NCI-H1694 (cell line): ENCODE measurements at regions not wholly inside any gene's neighbourhood (a gene's known extent, or its start where the extent isn't known, plus 50 kb on each side); places are given as distances from the start of the nearest gene placed in this dataset.
"Not testable (repeated sequence)": the region's sequence is repeated elsewhere in the genome, so short reads cannot be mapped to it uniquely, and the experiment has no call there.

Experiments
- DNase-seq: peaks from one replicate; lab custom pipeline; 2025; lab: John Stamatoyannopoulos, UW

DNA sequence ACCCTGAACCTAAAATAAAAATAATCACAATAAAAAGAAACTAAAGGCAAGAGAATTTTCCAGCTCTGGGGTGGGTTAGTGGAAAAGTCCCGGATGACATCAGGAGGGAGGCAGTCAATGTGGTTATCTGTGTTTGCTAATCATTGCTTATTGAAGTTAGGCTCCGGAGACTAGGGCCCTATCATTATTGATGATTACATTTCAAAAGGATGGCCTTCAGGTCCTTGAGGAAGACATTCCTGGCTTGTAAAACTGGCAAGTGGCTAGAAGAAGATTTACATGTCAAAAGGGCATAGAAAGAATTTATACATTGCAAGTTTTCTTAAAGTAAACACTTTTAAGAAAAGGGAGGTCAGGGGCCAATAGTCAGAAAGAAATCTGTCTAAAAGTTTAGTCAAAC, 123.4 kb downstream of the POSTN start:
- no peak for DNase-seq

DNA sequence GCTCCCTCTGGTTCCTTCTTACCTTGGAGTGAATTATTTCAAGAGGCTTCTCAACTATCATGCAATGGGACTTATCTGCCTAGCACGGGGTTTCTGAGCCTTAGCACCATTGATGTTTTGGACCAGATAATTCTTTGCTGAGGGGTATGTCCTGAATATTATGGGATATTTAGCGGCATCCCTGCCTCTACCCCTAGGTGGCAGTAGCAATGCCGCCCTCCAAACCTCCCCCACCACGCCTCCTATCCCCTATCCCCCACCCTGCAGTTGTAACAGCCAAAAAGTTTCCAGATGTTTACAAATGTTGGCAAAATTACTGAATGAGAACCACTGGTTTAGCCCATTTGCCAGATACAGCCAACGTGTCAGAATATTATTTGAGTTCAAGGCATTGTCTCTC, 125.5 kb downstream of the POSTN start:
- no peak for DNase-seq

DNA sequence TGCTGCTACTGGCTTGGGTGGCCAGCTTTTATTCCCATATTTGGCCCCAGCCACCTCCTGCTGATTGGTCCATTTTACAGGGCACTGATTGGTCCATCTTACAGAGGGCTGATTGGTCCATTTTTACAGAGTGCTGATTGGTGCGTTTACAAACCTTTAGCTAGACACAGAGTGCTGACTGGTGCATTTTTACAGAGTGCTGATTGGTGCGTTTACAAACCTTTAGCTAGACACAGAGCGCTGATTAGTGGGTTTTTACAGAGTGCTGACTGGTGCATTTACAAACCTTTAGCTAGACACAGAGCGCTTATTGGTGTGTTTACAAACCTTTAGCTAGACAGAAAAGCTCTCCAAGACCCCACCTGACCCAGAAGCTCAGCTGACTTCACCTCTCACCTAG, 126.3 kb downstream of the POSTN start:
- DNase-seq = not testable (repeated sequence)

DNA sequence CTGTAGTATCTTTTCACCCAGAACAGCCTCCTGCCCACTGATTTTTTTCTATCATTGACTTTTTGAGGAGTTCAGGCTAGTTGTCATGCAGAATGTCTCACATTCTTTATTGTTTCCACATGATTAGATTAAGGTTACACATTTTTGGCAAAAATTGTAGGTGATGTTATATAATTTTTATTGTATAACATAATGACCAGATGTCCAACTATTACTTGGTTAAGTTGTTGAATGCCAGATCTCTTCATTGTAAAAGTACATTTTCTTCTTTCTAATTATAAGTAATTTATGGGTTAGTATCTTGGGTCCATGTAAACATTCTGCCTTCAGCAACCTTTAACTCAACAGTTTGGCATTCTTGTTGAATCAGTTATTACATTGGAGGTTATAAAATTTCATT, 138.4 kb downstream of the POSTN start:
- no peak for DNase-seq

DNA sequence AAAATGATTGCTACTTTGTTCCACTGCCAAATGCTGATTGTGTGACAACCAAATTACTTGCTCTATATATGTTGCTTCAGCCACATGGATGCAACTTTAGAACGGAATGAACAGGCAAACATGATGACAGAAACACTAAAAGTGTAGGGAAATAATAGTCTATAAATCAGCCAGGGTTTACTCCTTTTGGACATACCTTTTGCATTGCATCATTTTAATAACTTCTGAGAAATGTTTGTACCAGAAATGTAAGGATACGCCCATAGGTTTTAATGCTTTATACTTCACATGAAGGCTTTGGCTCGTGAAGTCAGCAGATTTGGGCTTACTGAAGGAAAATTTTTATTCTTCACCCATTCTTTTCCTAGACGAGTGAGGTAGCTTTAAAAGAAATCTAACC, 141.0 kb downstream of the POSTN start:
- no peak for DNase-seq

DNA sequence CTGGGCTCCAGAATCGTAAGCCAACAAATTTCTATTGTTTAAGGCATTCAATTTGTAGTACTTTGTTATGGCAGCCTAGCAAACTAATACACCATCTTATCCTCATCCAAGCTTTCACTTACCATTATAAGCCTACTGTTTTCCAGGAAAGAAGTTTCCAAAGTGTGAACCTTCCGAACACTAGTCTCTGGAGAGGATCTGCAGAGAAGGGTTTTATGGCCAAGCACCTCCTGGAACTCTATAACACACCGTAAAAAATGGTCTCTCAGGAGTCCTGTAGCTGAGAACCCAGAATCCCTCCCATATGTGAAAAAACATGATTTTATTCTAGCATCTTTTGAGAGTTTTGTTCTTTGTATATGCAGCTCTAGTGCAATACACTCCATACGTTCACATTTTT, 142.1 kb downstream of the POSTN start:
- no peak for DNase-seq

DNA sequence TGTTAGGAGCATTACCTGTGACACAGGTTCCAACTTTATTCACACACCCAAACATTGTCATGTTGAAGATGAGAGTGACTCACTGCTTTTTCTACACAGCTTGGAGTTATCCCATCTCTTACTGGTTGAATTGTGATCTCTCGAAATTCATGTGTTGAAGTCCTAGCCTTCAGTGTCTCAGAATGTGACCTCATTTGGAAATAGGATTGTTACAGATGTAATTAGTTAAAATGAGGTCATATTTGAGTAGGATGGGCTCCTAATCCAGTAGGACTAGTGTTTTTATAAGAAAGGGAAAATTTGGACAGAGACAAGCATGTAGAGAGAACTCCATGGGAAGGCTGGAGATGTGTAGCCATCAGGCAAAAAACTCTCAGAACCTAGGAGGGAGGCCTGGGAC, 142.5 kb downstream of the POSTN start:
- no peak for DNase-seq

DNA sequence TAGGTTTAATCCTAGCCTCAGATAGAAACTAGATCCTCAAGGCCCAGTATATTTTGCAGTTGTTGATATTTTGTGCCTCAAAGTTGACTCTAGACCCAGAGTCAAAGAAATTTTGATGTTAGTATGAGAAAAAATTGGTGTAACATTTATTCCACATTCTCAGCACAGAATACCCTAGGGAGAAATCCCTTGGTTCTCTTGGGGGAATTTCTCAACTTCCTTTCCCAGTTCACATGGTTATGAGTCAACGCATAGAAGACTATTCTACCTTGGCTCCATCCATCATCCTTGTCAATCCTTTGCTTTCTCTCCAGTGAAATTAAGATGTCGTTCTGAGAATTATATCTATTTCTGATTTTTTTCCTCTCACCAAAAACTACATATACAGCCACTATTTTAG, 145.3 kb downstream of the POSTN start:
- DNase-seq = no peak

DNA sequence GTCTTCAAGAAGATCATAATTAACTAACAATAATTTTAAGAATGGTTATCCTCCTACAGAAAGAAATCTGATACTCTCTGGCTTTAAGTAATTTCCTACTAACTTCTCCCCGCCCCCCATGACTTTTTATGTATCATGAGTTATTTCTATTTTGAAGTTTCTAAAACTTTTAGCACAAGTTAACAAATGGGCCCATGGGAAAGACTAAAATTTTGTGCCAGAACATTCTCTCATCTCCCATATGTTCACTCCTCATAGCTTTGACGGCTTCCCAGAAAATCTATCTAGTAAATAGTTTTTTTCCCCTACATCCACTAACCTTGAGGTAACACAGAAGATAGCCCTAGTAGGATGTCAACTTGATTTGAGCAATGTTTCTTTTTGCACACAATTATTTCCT, 148.3 kb downstream of the POSTN start:
- DNase-seq = no peak

DNA sequence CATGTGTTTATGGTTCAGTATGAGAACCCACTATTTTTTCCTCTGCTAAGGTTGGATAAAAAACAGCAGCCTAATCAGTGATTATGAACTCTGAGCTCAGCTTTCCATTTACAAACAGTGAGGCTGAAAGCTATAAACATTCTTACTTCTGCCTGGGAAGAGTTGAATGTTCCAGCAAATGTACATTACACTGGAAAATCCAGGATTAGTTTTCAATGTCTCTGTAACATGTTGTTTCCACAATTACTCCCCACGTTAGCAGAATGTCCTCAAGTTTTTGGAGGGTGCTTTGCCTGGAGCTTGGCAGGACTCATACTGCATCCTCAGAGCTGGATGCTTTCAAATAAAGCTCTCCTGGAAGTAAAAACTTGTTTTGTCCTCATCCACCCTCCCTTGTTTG, 150.4 kb downstream of the POSTN start:
- DNase-seq = no peak

DNA sequence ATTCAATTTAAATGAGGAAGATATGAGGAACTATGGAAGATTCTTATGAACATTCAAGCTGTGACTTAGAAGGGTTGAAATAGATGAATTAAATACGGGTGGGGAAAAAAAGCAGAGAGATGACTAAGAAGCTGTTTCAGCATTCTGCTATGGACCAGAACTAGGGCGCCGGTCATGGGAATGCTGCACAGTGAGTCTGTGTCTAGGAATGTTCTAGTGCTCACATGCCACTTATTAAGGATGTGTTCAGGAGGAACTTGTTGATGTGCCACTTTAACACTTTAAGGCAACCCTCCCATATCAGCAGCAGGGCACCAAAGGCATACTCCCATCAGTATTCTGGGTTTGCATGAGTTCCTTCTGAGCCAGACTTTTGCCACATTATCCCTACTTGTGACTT, 152.1 kb downstream of the POSTN start:
- no peak for DNase-seq

DNA sequence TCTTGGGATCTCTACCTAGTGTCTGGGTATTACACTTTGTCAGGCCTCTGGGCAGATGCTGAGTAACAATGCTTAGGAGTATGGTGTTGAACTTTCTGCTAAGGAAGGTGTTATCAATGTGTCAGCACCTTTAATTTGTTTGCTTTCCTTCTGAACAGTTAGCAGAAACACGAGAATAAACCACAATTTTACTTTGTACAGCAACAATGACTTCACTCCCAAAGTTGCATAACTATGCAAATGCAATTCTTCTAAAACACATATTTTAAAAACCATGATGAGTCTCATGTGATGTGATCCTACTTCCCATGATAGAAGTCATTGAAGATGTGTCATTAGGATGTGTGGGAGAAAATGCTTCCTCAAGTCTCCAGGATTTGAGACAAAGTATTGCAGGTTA, 155.0 kb downstream of the POSTN start:
- no peak for DNase-seq

DNA sequence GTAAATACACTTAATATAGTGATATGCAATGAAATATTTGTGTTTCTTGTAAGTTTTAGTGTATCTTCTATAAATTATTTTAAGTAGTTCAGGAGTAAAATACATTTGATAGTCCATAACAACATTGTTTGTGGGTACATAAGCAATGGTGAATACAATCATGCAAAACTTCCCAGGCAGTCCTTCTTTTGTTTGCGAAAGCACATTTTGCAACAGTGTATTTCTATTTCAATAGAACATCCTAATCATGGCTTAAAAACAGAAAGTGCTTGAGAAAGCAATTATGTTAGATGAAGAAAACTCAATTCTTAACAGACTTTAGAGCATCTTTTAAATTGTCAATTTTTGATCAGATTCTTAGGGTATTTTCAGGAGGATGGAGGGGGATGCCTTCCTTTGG, 155.6 kb downstream of the POSTN start:
- DNase-seq = no peak

DNA sequence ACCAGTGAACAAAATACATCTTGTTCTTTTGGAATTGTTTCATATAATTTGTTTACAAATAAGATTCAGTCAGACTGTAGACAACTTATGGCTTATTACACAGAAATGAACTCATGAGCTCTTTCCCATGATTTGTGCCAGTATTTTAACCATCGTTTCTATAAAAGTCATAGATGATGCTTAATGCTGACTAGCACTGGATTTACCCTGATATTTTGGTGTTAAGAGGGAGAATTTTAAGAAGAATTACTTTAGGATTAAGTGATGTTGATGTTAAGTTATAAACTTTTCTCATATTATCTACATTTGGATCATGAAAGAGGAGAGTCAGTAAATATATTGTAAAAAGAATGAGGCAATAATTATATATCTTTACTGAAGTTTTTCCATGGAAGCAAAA, 162.7 kb downstream of the POSTN start:
- DNase-seq = no peak

DNA sequence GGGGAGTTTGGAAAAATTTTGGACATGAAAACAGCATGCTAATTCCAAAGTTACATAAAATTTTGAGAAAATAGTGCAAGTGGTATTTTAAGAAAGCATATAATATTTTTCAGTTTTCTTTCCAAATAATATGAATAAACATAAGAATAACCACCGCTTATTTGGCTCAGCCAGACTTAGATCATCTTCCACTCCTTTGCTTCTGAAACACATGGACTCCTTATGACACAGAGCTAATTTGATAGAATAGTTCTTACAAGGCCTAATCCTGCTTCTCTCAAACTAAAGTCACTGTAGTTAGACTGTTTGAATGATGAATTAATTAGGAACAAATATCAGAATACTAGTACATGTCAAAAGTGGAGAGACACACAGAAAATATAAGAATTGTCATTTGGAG, 165.5 kb downstream of the POSTN start:
- no peak for DNase-seq

DNA sequence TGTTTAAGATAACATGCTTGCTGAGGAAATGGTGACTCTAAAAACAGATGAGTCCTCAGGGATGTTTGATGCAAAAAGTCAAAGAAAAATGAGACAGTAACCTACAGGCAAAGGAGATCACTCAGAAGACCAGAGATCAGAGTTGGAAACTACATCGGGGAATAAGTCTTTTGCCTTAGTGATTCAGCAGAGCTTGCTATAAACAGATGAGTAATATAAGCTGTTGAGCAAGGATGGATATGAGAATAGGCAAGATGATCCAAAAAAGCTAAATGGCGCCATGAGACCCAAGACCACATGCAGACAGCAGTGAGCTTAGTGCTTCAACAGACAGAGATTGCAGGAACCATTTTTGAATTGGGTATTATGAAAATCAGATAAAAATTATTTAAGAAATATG, 168.6 kb downstream of the POSTN start:
- no peak for DNase-seq

DNA sequence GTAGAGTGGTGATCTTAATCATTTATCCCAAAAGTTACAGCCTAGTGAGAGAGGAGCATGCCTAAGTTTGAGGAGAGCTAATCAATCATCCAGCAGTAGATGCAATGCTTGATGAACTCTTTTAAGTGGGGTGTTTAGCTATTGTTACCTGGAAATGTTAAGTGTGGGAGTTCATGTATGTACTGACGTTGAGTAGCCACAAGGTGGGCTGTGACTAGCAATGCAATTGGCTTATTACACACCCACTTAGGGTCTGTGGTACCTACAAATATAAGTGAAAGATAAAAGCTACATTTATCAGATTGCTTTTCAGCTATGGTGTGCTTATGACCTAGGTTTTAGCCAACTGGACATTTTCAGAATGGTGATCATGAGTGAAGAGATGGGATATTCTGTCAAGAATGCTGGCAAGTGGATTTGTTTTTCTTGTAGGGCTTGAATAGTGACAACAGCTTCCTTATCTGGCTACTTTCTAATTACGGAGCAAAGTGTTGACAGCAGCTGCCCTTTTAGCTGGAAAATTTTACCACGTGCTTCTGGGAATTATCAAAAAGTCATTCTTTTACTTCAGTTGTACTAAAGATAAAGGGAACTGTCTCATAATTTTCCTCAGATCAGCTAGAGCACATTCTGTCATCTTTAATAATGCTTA, 170.6 kb downstream of the POSTN start:
- DNase-seq = no peak

DNA sequence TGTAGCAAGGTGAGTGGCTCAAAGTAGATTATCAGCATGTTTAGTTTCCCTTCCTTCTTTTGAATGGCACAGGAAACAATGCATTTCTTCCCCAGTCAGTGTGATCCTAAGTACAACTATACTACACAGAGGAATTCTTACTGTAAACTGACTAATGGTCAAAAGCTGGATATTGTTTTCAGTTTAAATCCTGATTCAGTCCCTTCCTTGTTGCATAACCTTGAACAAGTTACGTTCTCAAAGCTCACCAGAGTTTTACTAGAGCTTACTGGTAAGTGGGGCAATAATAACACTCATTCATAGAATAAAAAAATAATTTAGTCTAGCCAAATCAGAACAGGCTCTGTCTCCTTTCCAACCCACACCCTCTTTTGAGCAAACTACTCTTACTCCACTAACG, 180.1 kb downstream of the POSTN start:
- DNase-seq = no peak

DNA sequence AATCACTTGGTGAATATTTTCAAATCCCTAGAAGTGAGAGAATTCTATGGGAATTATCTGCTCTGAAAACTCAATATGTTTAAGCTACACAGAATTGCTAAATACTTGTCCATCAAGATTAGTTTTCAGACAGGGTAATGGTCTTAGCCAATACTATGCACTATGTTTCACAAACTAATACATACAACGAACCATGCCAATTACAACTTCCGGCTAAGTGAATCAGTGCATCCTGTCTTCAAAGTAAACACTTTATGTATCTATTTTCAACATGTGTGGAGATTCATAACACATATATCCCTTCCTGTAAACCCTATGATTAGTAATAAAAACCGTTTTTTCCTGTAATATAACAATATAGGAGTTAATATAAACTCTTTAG, 181.5 kb downstream of the POSTN start:
- DNase-seq = no peak

DNA sequence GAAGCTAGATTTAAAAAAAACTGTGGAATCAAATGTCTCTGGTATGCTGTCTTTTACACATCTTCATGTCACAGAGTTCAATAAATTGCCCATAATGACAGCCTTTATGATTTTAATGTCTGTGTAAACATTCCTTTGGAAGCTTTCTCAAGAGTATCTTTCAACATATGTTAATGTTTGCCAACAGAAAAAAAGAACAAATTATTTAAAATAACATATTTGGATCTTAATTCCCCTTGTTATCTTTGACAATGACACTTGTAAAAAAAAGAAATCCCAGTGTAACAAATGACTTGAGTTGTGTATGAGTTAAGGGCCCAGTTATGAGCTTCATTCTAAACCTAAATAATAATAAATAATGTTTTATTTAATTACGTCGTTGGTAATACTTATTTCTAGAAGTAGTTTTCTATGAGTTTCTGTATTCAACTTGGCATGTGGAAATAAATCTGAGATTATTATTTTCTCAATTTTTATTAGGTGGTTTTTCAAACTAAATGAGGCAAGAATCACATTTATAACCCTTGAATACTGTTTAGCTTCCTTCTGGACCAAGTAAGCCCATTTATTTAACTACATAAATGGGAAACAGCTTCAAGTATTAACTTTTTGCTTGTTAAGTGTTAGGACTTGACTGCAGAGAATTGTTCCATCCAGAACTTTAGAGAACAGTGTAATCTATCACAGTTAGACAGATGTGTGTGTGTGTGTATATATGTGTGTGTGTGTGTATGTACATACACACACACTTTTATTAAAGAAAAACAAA, 182.1 kb downstream of the POSTN start:
- no peak for DNase-seq

DNA sequence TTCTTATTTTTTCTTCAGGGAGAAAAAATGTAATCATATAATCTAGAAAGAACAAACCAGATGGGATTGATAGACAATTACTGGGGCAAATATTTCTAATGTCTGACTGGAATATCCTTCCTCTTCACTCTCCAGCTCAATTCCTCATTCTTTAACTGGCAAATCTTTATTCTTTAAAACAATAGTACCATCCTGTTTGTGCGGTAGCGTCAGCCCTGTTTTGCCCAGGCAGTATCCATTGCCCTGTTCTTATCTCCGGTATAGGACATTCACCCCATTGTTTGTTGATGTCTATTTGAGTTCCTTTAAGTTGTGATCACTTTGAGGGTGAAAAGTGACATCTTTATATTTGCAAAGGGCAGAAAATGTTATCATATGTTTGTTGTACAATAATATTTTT, 185.4 kb downstream of the POSTN start:
- no peak for DNase-seq

DNA sequence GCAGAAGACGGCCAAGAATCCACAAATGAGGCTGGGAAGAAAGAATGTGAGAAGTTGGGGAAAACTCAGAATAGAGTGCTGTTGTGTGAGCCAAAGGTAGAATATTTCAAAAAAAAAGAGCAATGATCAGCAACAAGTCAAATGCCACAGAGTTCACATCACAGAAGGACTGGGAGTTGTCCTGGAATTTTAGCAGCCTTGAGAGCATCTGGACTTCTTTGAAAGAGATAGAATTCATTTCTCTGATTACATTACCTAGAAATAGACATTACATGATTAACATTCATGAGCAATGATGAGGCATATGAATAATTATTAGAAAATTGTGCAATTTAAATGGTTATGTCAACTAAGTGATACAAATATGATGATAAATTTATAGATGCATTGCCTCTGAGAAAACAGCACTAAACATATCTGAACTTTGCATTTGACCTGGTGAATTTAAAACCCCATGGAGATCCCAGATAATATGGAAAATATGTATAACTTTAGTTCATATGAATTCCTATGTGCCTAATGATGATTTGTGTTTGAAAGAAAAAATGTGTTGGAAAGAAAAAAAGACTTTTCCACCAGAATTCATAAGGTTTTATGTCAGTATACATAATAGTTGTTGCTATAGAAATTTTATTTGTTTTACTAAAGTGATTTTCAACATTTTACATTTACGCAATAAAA, 186.2 kb downstream of the POSTN start:
- DNase-seq = no peak

DNA sequence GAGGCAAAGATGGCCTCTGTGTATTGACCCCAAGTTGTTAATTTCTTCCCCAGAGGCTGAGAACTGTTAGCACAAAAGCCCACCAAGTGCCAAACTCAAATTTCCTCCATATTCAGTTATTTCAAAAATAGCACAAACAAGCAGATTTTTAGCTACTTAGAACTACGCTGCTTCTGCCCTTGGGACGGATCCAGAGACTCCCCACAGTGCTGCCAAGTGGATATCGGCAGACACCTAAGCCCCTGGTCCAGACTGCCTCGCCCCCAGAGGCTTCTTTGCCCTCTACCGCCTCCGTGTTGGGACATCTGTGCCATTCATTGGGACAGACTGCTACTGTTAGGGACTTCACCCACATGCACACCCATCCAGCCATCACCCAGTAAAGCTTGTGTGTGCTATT, 188.3 kb downstream of the POSTN start:
- no peak for DNase-seq

DNA sequence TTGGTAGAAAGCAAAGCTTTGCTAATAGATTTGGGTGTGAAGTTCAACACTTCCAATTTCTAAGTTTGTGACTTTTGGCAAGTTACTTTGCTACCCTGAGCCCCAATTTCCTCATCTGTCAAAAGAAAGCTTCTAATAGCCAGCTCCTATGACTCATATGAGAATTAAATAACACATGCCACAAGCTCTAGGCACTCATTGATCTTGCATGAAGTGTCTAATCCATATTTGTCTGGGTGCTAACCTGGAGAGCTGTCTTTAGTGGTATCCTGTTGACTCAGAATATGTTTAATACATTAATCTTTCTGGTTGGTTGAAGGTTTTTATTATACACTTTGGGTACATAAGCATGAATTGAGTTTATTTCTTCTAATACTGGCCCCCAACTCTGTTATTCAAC, 188.8 kb downstream of the POSTN start:
- DNase-seq = no peak
